MCF 10A (cell line): ENCODE measurements at regions not wholly inside any gene's neighbourhood (a gene's known extent, or its start where the extent isn't known, plus 50 kb on each side); places are given as distances from the start of the nearest gene placed in this dataset.

Experiments
- BruUV-seq: library from RNA; stranded (reverse); fragments of 400-500 nt; replicated peaks from 2 replicates; lab custom pipeline; 2021; lab: Mats Ljungman, UMichigan
- CTCF ChIA-PET: fragments of 300-600 bp; sonication (Branson Sonifier 250); formaldehyde crosslinking; extraction: SDS; loops from one replicate; lab custom pipeline; 2021; ENCODE audit warnings: antibody characterized with exemption, inconsistent platforms; lab: Yijun Ruan, JAX
- POLR2A ChIA-PET: fragments of 300-600, 350-650 bp; sonication (Branson Sonifier 250); formaldehyde crosslinking; extraction: SDS; loops from one replicate; lab custom pipeline; 2020; ENCODE audit warnings: antibody characterized with exemption, inconsistent platforms; lab: Yijun Ruan, JAX
- DNase-seq: peaks from one replicate; pipeline ENCODE4 v3.0.0-alpha.2; 2018; ENCODE audit not compliant: unreplicated experiment
- H3K27ac Mint-ChIP-seq: one replicate; pipeline ENCODE4 v1.8.0; 2022; ENCODE audit warnings: mild to moderate bottlenecking, low read depth, mixed read lengths; ENCODE audit not compliant: unreplicated experiment
- H3K27me3 Mint-ChIP-seq: one replicate; pipeline ENCODE4 v1.8.0; 2022; ENCODE audit warnings: mixed read lengths; ENCODE audit not compliant: insufficient read depth, unreplicated experiment
- H3K36me3 Mint-ChIP-seq: one replicate; pipeline ENCODE4 v1.8.0; 2022; ENCODE audit warnings: mild to moderate bottlenecking, moderate library complexity, mixed read lengths; ENCODE audit not compliant: insufficient read depth, unreplicated experiment
- H3K4me1 Mint-ChIP-seq: one replicate; pipeline ENCODE4 v1.8.0; 2022; ENCODE audit warnings: mixed read lengths; ENCODE audit not compliant: insufficient read depth, unreplicated experiment
- H3K4me3 Mint-ChIP-seq: one replicate; pipeline ENCODE4 v1.8.0; 2022; ENCODE audit warnings: mild to moderate bottlenecking, moderate library complexity, mixed read lengths; ENCODE audit not compliant: unreplicated experiment
- H3K9me3 Mint-ChIP-seq: one replicate; pipeline ENCODE4 v1.8.0; 2022; ENCODE audit warnings: mixed read lengths; ENCODE audit not compliant: unreplicated experiment
- intact Hi-C: fragments of 100-400 bp; cut with micrococcal nuclease; formaldehyde crosslinking; loops from 2 replicates; pipeline ENCODE4 v1.14.1; 2022
- TF ChIP-seq, protein P1 (sequence below): fragments of 200-600 bp; IDR thresholded peaks from one replicate; pipeline ENCODE4 v1.8.0; 2022; ENCODE audit warnings: antibody characterized with exemption, mild to moderate bottlenecking; ENCODE audit not compliant: unreplicated experiment

GRCh38 chr16:65212240-65212639 lies 90.4 kb upstream of the CDH11 start:
- H3K27ac Mint-ChIP-seq, result no peak overlapping the region
- TF ChIP-seq, protein P1, sequence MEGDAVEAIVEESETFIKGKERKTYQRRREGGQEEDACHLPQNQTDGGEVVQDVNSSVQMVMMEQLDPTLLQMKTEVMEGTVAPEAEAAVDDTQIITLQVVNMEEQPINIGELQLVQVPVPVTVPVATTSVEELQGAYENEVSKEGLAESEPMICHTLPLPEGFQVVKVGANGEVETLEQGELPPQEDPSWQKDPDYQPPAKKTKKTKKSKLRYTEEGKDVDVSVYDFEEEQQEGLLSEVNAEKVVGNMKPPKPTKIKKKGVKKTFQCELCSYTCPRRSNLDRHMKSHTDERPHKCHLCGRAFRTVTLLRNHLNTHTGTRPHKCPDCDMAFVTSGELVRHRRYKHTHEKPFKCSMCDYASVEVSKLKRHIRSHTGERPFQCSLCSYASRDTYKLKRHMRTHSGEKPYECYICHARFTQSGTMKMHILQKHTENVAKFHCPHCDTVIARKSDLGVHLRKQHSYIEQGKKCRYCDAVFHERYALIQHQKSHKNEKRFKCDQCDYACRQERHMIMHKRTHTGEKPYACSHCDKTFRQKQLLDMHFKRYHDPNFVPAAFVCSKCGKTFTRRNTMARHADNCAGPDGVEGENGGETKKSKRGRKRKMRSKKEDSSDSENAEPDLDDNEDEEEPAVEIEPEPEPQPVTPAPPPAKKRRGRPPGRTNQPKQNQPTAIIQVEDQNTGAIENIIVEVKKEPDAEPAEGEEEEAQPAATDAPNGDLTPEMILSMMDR, result no peak
- intact Hi-C loops, result no loop called here
- no peak overlapping the region for H3K4me3 Mint-ChIP-seq
- H3K9me3 Mint-ChIP-seq, result peaks cover 34% of the 10 kb centered on the region
- no peaks in the 10 kb centered on the region for H3K4me1 Mint-ChIP-seq
- ChIA-PET POLR2A (no interaction called here), CTCF (no interaction called here)
- DNase-seq, result no peak
- no TSS peak for BruUV-seq
- no peaks in the 10 kb centered on the region for H3K36me3 Mint-ChIP-seq
- no peaks in the 10 kb centered on the region for H3K27me3 Mint-ChIP-seq

DNA sequence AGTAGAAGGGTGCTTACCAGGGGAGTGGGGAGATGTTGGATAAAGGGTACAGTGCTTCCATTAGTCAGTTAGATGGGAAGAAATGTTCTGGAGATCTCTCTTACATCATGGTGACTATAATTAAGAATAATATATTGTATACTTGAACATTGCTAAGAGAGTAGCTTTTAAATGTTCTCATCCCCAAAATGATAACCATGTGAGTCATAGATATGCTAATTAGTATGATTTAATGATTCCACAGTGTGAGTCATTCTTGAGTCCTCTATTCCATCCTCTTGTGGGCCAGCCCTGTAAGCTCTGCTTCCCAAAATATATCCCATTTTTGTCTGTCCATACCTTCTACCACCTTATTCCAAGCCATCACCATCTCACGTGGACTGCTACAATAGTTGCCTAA lies 80.6 kb upstream of the CDH11 start:
- POLR2A ChIA-PET, result interaction anchor here (0.7 kb wide), 1 partner anchor 393 kb away, joined by 4 read pairs; no protein-coding TSS in a partner anchor
- TF ChIP-seq, protein P1, result no peak
- Mint-ChIP-seq H3K4me1 (no peaks in the 10 kb centered on the region), H3K27ac (no peak overlapping the region), H3K36me3 (no peaks in the 10 kb centered on the region), H3K27me3 (no peaks in the 10 kb centered on the region), H3K9me3 (peaks cover 67% of the 10 kb centered on the region), H3K4me3 (no peak overlapping the region)
- CTCF ChIA-PET, result interaction anchor here (1.0 kb wide), 1 partner anchor 1150 kb away, joined by 3 read pairs; no protein-coding TSS in a partner anchor
- BruUV-seq, result no TSS peak
- intact Hi-C loops, result no loop called here
- peak; percentile 4 for DNase-seq

DNA sequence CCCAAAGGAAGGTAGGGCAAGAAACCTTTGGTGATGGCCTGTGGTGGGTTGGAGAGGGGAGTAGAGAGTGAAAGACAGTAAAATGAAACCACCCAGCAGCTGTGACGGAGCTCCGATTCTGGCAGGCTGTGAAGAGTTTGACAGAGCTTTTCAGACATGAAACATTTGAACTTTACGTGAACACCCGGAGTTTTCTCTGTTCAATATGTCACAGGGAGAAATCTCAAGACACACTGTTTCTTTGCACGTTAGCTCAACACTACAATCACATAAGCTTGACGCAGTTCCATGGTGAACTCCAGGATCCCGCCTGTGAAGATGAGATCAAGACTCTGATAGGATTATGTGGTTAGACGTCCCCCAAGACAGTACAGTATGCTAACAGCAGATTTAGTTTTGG lies 79.6 kb upstream of the CDH11 start:
- POLR2A ChIA-PET, result no interaction called here
- no peaks in the 10 kb centered on the region for H3K27me3 Mint-ChIP-seq

DNA sequence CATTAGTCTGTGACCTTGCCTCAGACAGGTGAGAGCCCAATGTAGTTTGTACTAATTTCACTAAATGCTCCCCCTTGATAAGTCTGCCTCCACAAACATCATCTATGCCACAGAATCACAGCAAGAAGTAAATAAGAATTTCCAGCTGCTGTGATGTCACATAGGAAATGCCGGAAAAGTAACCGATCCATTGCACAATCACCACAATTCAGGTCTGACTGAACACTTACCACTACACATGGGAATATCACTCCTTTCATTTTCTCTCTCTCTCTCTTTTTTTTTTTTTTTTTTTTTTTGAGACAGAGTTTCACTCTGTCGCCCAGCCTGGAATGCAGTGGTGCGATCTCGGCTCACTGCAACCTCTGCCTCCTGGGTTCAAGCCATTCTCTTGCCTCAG lies 79.0 kb upstream of the CDH11 start:
- H3K27ac Mint-ChIP-seq, result no peak overlapping the region
- H3K4me3 Mint-ChIP-seq, result no peak overlapping the region
- POLR2A ChIA-PET, result no interaction called here
- intact Hi-C loops, result no loop called here
- CTCF ChIA-PET, result interaction anchor here (0.7 kb wide), 1 partner anchor 1011 kb away, joined by 3 read pairs; no protein-coding TSS in a partner anchor
- H3K27me3 Mint-ChIP-seq, result no peaks in the 10 kb centered on the region
- no peaks in the 10 kb centered on the region for H3K36me3 Mint-ChIP-seq
- DNase-seq, result peak; percentile 53
- H3K4me1 Mint-ChIP-seq, result no peaks in the 10 kb centered on the region
- no TSS peak for BruUV-seq
- peaks cover 71% of the 10 kb centered on the region for H3K9me3 Mint-ChIP-seq
- TF ChIP-seq, protein P1, result no peak

More for the DNA sequence above, 79.6 kb upstream of the CDH11 start:
- H3K9me3 Mint-ChIP-seq, result peaks cover 71% of the 10 kb centered on the region
- H3K27ac Mint-ChIP-seq, result no peak overlapping the region
- TF ChIP-seq, protein P1, result no peak
- CTCF ChIA-PET, result interaction anchor here (0.7 kb wide), 1 partner anchor 147 kb away, joined by 3 read pairs; no protein-coding TSS in a partner anchor
- no peaks in the 10 kb centered on the region for H3K4me1 Mint-ChIP-seq
- no peaks in the 10 kb centered on the region for H3K36me3 Mint-ChIP-seq
- no TSS peak for BruUV-seq
- no peak for DNase-seq
- intact Hi-C loops, result no loop called here
- no peak overlapping the region for H3K4me3 Mint-ChIP-seq
